ENCODE measurements at regions not wholly inside any gene's neighbourhood (a gene's known extent, or its start where the extent isn't known, plus 50 kb on each side); places are given as distances from the start of the nearest gene placed in this dataset.

DNA sequence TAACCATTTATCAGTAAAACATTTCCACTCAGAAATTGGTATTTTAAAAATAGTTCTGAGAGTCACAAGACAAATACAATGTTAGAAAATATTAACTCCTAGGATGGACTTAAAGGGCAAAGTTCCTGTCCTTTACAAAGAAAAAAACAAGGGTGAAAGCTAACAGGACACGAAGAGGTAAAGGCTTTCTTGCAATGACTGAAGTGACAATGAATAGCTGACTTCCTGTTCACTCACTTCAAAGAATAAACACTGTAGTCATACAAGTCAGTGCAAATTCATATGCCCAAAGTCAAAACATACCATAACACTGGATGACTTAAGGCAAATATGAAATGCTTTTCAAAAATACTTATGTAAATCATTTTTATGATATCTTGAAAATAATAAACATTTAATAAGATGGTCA is 1389.8 kb upstream of the ALCAM start:
- TF ChIP-seq, protein P1, sequence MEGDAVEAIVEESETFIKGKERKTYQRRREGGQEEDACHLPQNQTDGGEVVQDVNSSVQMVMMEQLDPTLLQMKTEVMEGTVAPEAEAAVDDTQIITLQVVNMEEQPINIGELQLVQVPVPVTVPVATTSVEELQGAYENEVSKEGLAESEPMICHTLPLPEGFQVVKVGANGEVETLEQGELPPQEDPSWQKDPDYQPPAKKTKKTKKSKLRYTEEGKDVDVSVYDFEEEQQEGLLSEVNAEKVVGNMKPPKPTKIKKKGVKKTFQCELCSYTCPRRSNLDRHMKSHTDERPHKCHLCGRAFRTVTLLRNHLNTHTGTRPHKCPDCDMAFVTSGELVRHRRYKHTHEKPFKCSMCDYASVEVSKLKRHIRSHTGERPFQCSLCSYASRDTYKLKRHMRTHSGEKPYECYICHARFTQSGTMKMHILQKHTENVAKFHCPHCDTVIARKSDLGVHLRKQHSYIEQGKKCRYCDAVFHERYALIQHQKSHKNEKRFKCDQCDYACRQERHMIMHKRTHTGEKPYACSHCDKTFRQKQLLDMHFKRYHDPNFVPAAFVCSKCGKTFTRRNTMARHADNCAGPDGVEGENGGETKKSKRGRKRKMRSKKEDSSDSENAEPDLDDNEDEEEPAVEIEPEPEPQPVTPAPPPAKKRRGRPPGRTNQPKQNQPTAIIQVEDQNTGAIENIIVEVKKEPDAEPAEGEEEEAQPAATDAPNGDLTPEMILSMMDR (IDR thresholded peaks at IDR 0.05): no peak
- TF ChIP-seq EZH2 (IDR thresholded peaks at IDR 0.05) (no peak), EZH2phosphoT487 (IDR thresholded peaks at IDR 0.05) (no peak)

All from neural progenitor cell (in vitro differentiated cells).